ENCODE measurements at regions not wholly inside any gene's neighbourhood (a gene's known extent, or its start where the extent isn't known, plus 50 kb on each side); places are given as distances from the start of the nearest gene placed in this dataset.

GRCh38 chr10:61529208-61529607 lies 76.0 kb upstream of the TMEM26 start:
- intact Hi-C loops (cut with micrococcal nuclease), result no loop called here
- Mint-ChIP-seq H3K4me1 (ENCODE audit: low read depth) (no peaks in the 10 kb centered on the region), H3K36me3 (ENCODE audit: low read depth) (no peaks in the 10 kb centered on the region), H3K27me3 (no peaks in the 10 kb centered on the region), H3K4me3 (no peak overlapping the region), H3K27ac (no peak overlapping the region), H3K9me3 (peaks cover 4% of the 10 kb centered on the region)

GRCh38 chr10:61503051-61503450 lies 49.9 kb upstream of the TMEM26 start:
- intact Hi-C loops (cut with micrococcal nuclease), result no loop called here
- no peak overlapping the region for H3K4me3 Mint-ChIP-seq
- no peaks in the 10 kb centered on the region for H3K36me3 Mint-ChIP-seq (ENCODE audit: low read depth)
- no peaks in the 10 kb centered on the region for H3K4me1 Mint-ChIP-seq (ENCODE audit: low read depth)
- H3K27ac Mint-ChIP-seq, result no peak overlapping the region
- no peaks in the 10 kb centered on the region for H3K9me3 Mint-ChIP-seq
- no peaks in the 10 kb centered on the region for H3K27me3 Mint-ChIP-seq

All from dendritic cell treated with granulocyte-macrophage colony-stimulating factor and Interleukin-4, amounts not matched to agents 40 ng/mL and 50 ng/mL, for 4 days (primary cell).